HepG2 (cell line): ENCODE measurements at regions not wholly inside any gene's neighbourhood (a gene's known extent, or its start where the extent isn't known, plus 50 kb on each side); places are given as distances from the start of the nearest gene placed in this dataset.

Experiments used
- ATAC-seq: fragments of 200-7000 bp; cut with Tn5 transposase; 3 replicates; pipeline ENCODE4 v1.9.1; 2020; ENCODE audit warnings: mild to moderate bottlenecking, moderate library complexity
- BruUV-seq: library from RNA; stranded (reverse); fragments of 400-500 nt; replicated peaks from 2 replicates; lab custom pipeline; 2021; lab: Mats Ljungman, UMichigan
- CTCF ChIA-PET: fragments of 300-600 bp; formaldehyde crosslinking; extraction: SDS; loops from one replicate; lab custom pipeline; 2021; ENCODE audit warnings: low total read pairs, inconsistent platforms, low intra/inter-chr PET ratio; lab: Yijun Ruan, JAX
- POLR2A ChIA-PET: fragments of 350-600 bp; sonication (Branson Sonifier 250); formaldehyde crosslinking; loops from one replicate; lab custom pipeline; 2020; ENCODE audit warnings: antibody characterized with exemption, inconsistent platforms; lab: Yijun Ruan, JAX
- DNase-seq: peaks from one replicate; pipeline ENCODE4 v3.0.0-alpha.2; 2015; ENCODE audit warnings: low spot score
- FAIRE-seq: peaks from 3 replicates; lab custom pipeline; 2011; peaks lifted over from hg19 to GRCh38; lab: Jason Lieb, UNC
- H2AFZ ChIP-seq: one replicate; pipeline ENCODE4 v1.6.1; 2011; ENCODE audit warnings: low read length, inconsistent platforms
- H3K27ac ChIP-seq: fragments of 300-600 bp; 3 replicates; pipeline ENCODE4 v1.8.0; 2011; ENCODE audit warnings: mixed run types, mild to moderate bottlenecking, mixed read lengths, low read length, inconsistent platforms; ENCODE audit not compliant: insufficient read depth; ENCODE audit errors: extremely low read length
- H3K27me3 ChIP-seq, 2 experiments: fragments of 200-600 bp in 1 of 2; 2 replicates in 1 of 2; 3 replicates in 1 of 2; pipeline versions ENCODE4 v1.6.0 to v1.8.0; 2011; ENCODE audit warnings: low read length in 2 of 2, mild to moderate bottlenecking in 2 of 2, moderate library complexity in 2 of 2, inconsistent platforms in 1 of 2; ENCODE audit not compliant: insufficient read depth in 2 of 2, control insufficient read depth in 1 of 2
- H3K36me3 ChIP-seq, 2 experiments: fragments of 200-600 bp in 1 of 2; replicated peaks in 1 of 2; 2 replicates in 1 of 2; 3 replicates in 1 of 2; pipeline versions ENCODE4 v1.5.1 to v1.8.0; 2011; ENCODE audit warnings: low read length in 2 of 2, inconsistent platforms in 1 of 2; ENCODE audit not compliant: insufficient read depth in 2 of 2, control insufficient read depth in 1 of 2
- H3K4me1 ChIP-seq: 2 replicates; pipeline ENCODE4 v1.5.1; 2012; ENCODE audit warnings: low read length, inconsistent platforms; ENCODE audit not compliant: insufficient read depth
- H3K4me2 ChIP-seq: 2 replicates; pipeline ENCODE4 v1.6.0; 2011; ENCODE audit warnings: low read depth, low read length, inconsistent platforms
- H3K4me3 ChIP-seq, 3 experiments: fragments of 200-600 bp in 1 of 3; sonication (generic), shearing (Covaris generic) in 1 of 3; replicated peaks in 1 of 3; 2 replicates each; pipeline ENCODE4 v1.5.1; 2011 to 2016; ENCODE audit warnings: low read length in 3 of 3, inconsistent platforms in 2 of 3, low read depth in 2 of 3, mild to moderate bottlenecking in 2 of 3, control low read depth in 1 of 3, mixed read lengths in 1 of 3; ENCODE audit not compliant: insufficient read depth in 1 of 3
- H3K79me2 ChIP-seq: one replicate; pipeline ENCODE4 v1.6.1; 2011; ENCODE audit warnings: low read length, inconsistent platforms; ENCODE audit not compliant: insufficient read depth
- H3K9ac ChIP-seq: 2 replicates; pipeline ENCODE4 v1.6.0; 2011; ENCODE audit warnings: mild to moderate bottlenecking, low read depth, low read length, inconsistent platforms; ENCODE audit not compliant: insufficient read depth
- H3K9me3 ChIP-seq: 2 replicates; pipeline ENCODE4 v1.5.1; 2012; ENCODE audit warnings: mild to moderate bottlenecking, low read length
- H4K20me1 ChIP-seq: 2 replicates; pipeline ENCODE4 v1.6.0; 2011; ENCODE audit warnings: inconsistent platforms, mild to moderate bottlenecking, low read length, moderate library complexity; ENCODE audit not compliant: insufficient read depth
- ASH2L ChIP-seq: fragments of 300-600, 200-600 bp; sonication (generic); IDR thresholded peaks from 2 replicates; pipeline ENCODE4 v1.7.0; 2017; ENCODE audit warnings: low read depth, mild to moderate bottlenecking, moderate library complexity, mixed read lengths, low read length; ENCODE audit not compliant: insufficient read length
- CCAR2 ChIP-seq: fragments of 200-400 bp; formaldehyde crosslinking; optimal IDR thresholded peaks from 2 replicates; pipeline ENCODE3; 2018; ENCODE audit warnings: low read depth, mild to moderate bottlenecking, low read length, moderate library complexity
- DR1 ChIP-seq: sonication (generic); formaldehyde crosslinking; IDR thresholded peaks from 2 replicates; pipeline ENCODE4 v1.8.0; 2021; ENCODE audit warnings: mild to moderate bottlenecking, missing genetic modification reagents, inconsistent platforms
- GATAD1 ChIP-seq: IDR thresholded peaks from 2 replicates; pipeline ENCODE4 v1.6.1; 2016; ENCODE audit warnings: missing genetic modification reagents, missing compliant biosample characterization
- GMEB2 ChIP-seq: IDR thresholded peaks from 2 replicates; pipeline ENCODE4 v1.6.1; 2016; ENCODE audit warnings: missing biosample characterization, missing genetic modification reagents, low read depth
- HDAC2 ChIP-seq: sonication (generic); formaldehyde crosslinking; IDR thresholded peaks from 2 replicates; pipeline ENCODE4 v1.4.0; 2020; ENCODE audit warnings: missing genetic modification reagents
- HOXA3 ChIP-seq: sonication (generic); formaldehyde crosslinking; IDR thresholded peaks from 2 replicates; pipeline ENCODE4 v1.5.0; 2020; ENCODE audit warnings: missing genetic modification reagents
- IRF9 ChIP-seq: sonication (generic); formaldehyde crosslinking; IDR thresholded peaks from 2 replicates; pipeline ENCODE4 v1.8.0; 2022; ENCODE audit warnings: missing genetic modification reagents, mild to moderate bottlenecking, borderline replicate concordance
- KLF15 ChIP-seq: sonication (generic); formaldehyde crosslinking; IDR thresholded peaks from 2 replicates; pipeline ENCODE4 v1.8.1; 2023; ENCODE audit warnings: borderline replicate concordance, mild to moderate bottlenecking, inconsistent platforms, missing genetic modification reagents, mixed read lengths
- MED13 ChIP-seq: sonication (generic); formaldehyde crosslinking; IDR thresholded peaks from 2 replicates; pipeline ENCODE4 v1.5.0; 2020; ENCODE audit warnings: missing genetic modification reagents
- PHF21A ChIP-seq: sonication (generic); formaldehyde crosslinking; IDR thresholded peaks from 2 replicates; pipeline ENCODE4 v1.5.0; 2020; ENCODE audit warnings: mild to moderate bottlenecking, missing genetic modification reagents
- SRF ChIP-seq: IDR thresholded peaks from 2 replicates; pipeline ENCODE4 v1.6.1; 2011; ENCODE audit warnings: mild to moderate bottlenecking, low read depth, low read length, moderate library complexity
- TARDBP ChIP-seq: sonication (generic); formaldehyde crosslinking; IDR thresholded peaks from 2 replicates; pipeline ENCODE4 v1.8.0; 2022; ENCODE audit warnings: mild to moderate bottlenecking, missing genetic modification reagents
- U2AF2 ChIP-seq: fragments of 200-400 bp; formaldehyde crosslinking; IDR thresholded peaks from 2 replicates; pipeline ENCODE4 v1.6.1; 2017; ENCODE audit warnings: low read depth, mild to moderate bottlenecking, low read length
- ZBTB37 ChIP-seq: sonication (generic); formaldehyde crosslinking; IDR thresholded peaks from 2 replicates; pipeline ENCODE4 v1.4.0; 2020; ENCODE audit warnings: mild to moderate bottlenecking, missing genetic modification reagents
- ZKSCAN5 ChIP-seq: sonication (generic); formaldehyde crosslinking; IDR thresholded peaks from 2 replicates; pipeline ENCODE4 v1.5.1; 2020; ENCODE audit warnings: mild to moderate bottlenecking, missing genetic modification reagents
- ZNF543 ChIP-seq: sonication (generic); formaldehyde crosslinking; IDR thresholded peaks from 2 replicates; pipeline ENCODE4 v1.4.0; 2020; ENCODE audit warnings: mild to moderate bottlenecking, missing genetic modification reagents
- ZNF557 ChIP-seq: sonication (generic); formaldehyde crosslinking; IDR thresholded peaks from 2 replicates; pipeline ENCODE4 v1.4.0; 2020; ENCODE audit warnings: missing genetic modification reagents
- ZNF605 ChIP-seq: sonication (generic); formaldehyde crosslinking; IDR thresholded peaks from 2 replicates; pipeline ENCODE4 v1.8.0; 2022; ENCODE audit warnings: mild to moderate bottlenecking, missing genetic modification reagents
- ZSCAN22 ChIP-seq: sonication (generic); formaldehyde crosslinking; IDR thresholded peaks from 2 replicates; pipeline ENCODE4 v1.4.0; 2020; ENCODE audit warnings: mild to moderate bottlenecking, missing genetic modification reagents
- WGBS: methylation state at CpG from one replicate; pipeline ENCODE4 v1.1.6; 2017; ENCODE audit warnings: low lambda C conversion rate; 5-methylcytosine and 5-hydroxymethylcytosine counted together
- in situ Hi-C: cut with HindIII; loops from 2 replicates; pipeline ENCODE4 v1.10.0; 2017; ENCODE audit warnings: low pct_unique_long_range_greater_than_20kb; ENCODE audit not compliant: extremely low pct_ligation_motif_present
- intact Hi-C: fragments of 100-400 bp; cut with micrococcal nuclease; formaldehyde crosslinking; loops from one replicate; pipeline ENCODE4 v1.10.0; 2022; ENCODE audit not compliant: unreplicated experiment

- Histone ChIP-seq H4K20me1 (no peaks in the 10 kb centered on the region), H3K9ac (no peak overlapping the region), H3K79me2 (no peaks in the 10 kb centered on the region), H3K4me2 (no peak overlapping the region), H3K36me3 (no peaks in the 10 kb centered on the region), H3K4me3 (no peak overlapping the region), H3K27me3 (no peaks in the 10 kb centered on the region), H3K9me3 (peaks cover 77% of the 10 kb centered on the region), H3K4me1 (no peaks in the 10 kb centered on the region), H3K27ac (no peak overlapping the region), H2AFZ (no peak overlapping the region)
- CTCF ChIA-PET: no interaction called here
- in situ Hi-C loops (no loop called here), intact Hi-C loops (no loop called here)
- 0% methylated on average over 2 of the region's 2 CpGs for WGBS
- DNase-seq: no peak
- no peak for FAIRE-seq
- POLR2A ChIA-PET: no interaction called here
- no TSS peak for BruUV-seq
- TF ChIP-seq TARDBP (CRISPR knock-in tag) (no peak), HOXA3 (CRISPR knock-in tag) (no peak), ASH2L (no peak), GMEB2 (CRISPR knock-in tag) (no peak), GATAD1 (CRISPR knock-in tag) (no peak), DR1 (no peak), ZNF605 (CRISPR knock-in tag) (no peak), HDAC2 (CRISPR knock-in tag) (no peak), KLF15 (no peak), ZNF557 (CRISPR knock-in tag) (no peak), ZBTB37 (no peak), MED13 (CRISPR knock-in tag) (no peak), SRF (no peak), PHF21A (CRISPR knock-in tag) (no peak), ZKSCAN5 (no peak), ZNF543 (no peak), U2AF2 (no peak), CCAR2 (no peak), IRF9 (no peak), ZSCAN22 (no peak)
- ATAC-seq: no peak
Observed at GRCh38 chr7:57250801-57251200, 118.6 kb upstream of the ZNF479 start.
